Heart left ventricle (tissue), 16 donors: ENCODE measurements at regions not wholly inside any gene's neighbourhood (a gene's known extent, or its start where the extent isn't known, plus 50 kb on each side); places are given as distances from the start of the nearest gene placed in this dataset.

Experiments used
- ATAC-seq, 4 donors: fragments of 200-7000 bp; cut with Tn5 transposase; one replicate each; pipeline ENCODE4 v1.9.1; 2020 to 2022; ENCODE audit warnings: moderate library complexity in 4 of 4, mild to moderate bottlenecking in 3 of 4, moderate number of reproducible peaks in 1 of 4
- DNase-seq, 5 donors: peaks; one replicate each; pipeline ENCODE4 v3.0.0-alpha.2; 2020
- H3K27ac ChIP-seq, 12 donors: fragments of 200-600 bp; sonication (generic) in 4 of 12; one replicate each; pipeline versions ENCODE4 v1.5.0 to v1.8.0; 2016 to 2022; ENCODE audit warnings: mild to moderate bottlenecking in 2 of 12
- H3K27me3 ChIP-seq, 9 donors: fragments of 200-600 bp; sonication (generic) in 2 of 9; one replicate each; pipeline versions ENCODE4 v1.5.1 to v1.8.0; 2016 to 2022; ENCODE audit warnings: mild to moderate bottlenecking in 3 of 9
- H3K36me3 ChIP-seq, 9 donors: fragments of 200-600 bp; sonication (generic) in 2 of 9; one replicate each; pipeline versions ENCODE4 v1.5.0 to v1.8.0; 2018 to 2022; ENCODE audit warnings: mild to moderate bottlenecking in 2 of 9
- H3K4me1 ChIP-seq, 12 donors: fragments of 200-600 bp; sonication (generic) in 4 of 12; one replicate each; pipeline versions ENCODE4 v1.5.0 to v1.8.0; 2016 to 2022; ENCODE audit warnings: mild to moderate bottlenecking in 3 of 12
- H3K4me3 ChIP-seq, 12 donors: fragments of 200-600 bp; sonication (generic) in 4 of 12; one replicate each; pipeline versions ENCODE4 v1.5.0 to v1.8.0; 2017 to 2022; ENCODE audit warnings: mild to moderate bottlenecking in 9 of 12, moderate library complexity in 4 of 12
- H3K9me3 ChIP-seq, 12 donors: fragments of 200-600 bp; sonication (generic) in 4 of 12; one replicate each; pipeline versions ENCODE4 v1.5.0 to v1.8.0; 2016 to 2022; ENCODE audit warnings: mild to moderate bottlenecking in 1 of 12
- POLR2A ChIP-seq, 2 donors: fragments of 450-650 bp; IDR thresholded peaks; one replicate each; pipeline ENCODE4 v1.6.1; 2017; ENCODE audit warnings: antibody characterized with exemption in 2 of 2, mild to moderate bottlenecking in 2 of 2, moderate library complexity in 2 of 2
- WGBS, 4 donors: extraction: QIAGEN DNeasy Blood & Tissue Kit in 2 of 4; methylation state at CpG; one replicate each; pipeline versions ENCODE4 v1.1.5 to v1.1.7; 2013 to 2018; 5-methylcytosine and 5-hydroxymethylcytosine counted together
- intact Hi-C, 10 donors: fragments of 100-400 bp; cut with DNase I; formaldehyde crosslinking; loops; one replicate each; pipeline versions ENCODE4 v1.11.1 to v1.14.2; 2022
- TF ChIP-seq, protein P1 (sequence below), 12 donors: fragments of 200-600 bp; sonication (generic) in 4 of 12; IDR thresholded peaks; one replicate each; pipeline versions ENCODE4 v1.5.0 to v1.8.0; 2018 to 2022; ENCODE audit warnings: antibody characterized with exemption in 12 of 12, mild to moderate bottlenecking in 5 of 12
- donor health status: ischemic (EF 13 %, LVEDD 7.1; RV severe dilation, severe dysfunction).
- donor health status: healthy with polysubstance abuse.
- donor health status: DM: no; HTN: yes; CAD: no.
- donor health status: DM: no; HTN: no; CAD: no.
- donor health status: ischemic (EF 25% LVEDD 6.9; RV normal size, moderate dysfunction).
- donor health status: ischemic (EF 25% LVEDD 5.7; RV mildly dilated, moderate dysfunction).
- donor health status: healthy.
- donor health status: DM: yes; HTN: yes; CAD: no.
- donor health status: ischemic (EF 35%, LVEDD 5.7; RV mildly dilated, moderate dysfunction).
- donor health status: nonischemic (EF 11% LVEDD 7.7; RV severe dilation, severe dysfunction).
- donor health status: DM: yes; HTN: yes; CAD: no.
- donor health status: PGD.
- donor health status: ischemic (EF 29% LVEDD 5.4; RV normal size, mild dysfunction).
- donor health status: nonischemic (EF 23%, LVEDD 6.1; RV moderate dilation, normal function).

DNA sequence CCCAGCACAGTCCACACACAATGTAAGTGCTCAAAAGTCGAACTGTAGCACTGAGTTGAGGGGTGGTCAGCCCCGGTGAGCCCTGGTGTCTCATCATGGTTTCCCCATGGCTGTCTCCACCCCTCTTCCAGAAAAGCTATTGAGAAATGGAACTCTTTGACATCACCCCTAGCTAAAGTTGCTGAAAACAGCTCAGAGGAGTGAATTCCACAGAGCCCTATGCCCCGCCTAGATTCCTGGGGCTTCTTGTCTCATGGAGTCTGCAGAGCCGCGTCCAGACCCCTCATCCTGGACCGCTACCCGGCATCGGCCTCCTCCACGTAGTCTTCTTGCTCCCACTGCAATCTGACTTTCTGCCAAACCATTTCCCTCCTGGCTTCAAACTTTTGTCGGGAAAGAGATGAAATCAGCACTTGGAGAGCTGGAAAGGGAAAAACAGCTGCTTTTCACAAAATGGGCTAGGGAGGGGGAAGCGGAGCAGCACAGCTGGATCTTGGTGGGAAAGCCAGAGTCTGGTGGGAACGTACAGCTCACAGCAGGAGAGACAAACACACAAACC lies 132.2 kb downstream of the SNX5 start:
- no peak for TF ChIP-seq POLR2A (IDR thresholded peaks at IDR 0.05)
- TF ChIP-seq, protein P1, sequence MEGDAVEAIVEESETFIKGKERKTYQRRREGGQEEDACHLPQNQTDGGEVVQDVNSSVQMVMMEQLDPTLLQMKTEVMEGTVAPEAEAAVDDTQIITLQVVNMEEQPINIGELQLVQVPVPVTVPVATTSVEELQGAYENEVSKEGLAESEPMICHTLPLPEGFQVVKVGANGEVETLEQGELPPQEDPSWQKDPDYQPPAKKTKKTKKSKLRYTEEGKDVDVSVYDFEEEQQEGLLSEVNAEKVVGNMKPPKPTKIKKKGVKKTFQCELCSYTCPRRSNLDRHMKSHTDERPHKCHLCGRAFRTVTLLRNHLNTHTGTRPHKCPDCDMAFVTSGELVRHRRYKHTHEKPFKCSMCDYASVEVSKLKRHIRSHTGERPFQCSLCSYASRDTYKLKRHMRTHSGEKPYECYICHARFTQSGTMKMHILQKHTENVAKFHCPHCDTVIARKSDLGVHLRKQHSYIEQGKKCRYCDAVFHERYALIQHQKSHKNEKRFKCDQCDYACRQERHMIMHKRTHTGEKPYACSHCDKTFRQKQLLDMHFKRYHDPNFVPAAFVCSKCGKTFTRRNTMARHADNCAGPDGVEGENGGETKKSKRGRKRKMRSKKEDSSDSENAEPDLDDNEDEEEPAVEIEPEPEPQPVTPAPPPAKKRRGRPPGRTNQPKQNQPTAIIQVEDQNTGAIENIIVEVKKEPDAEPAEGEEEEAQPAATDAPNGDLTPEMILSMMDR (IDR thresholded peaks at IDR 0.05): no peak
- intact Hi-C loops: loop anchor here in 1 of 10 donors (5.0 kb wide), 1 partner anchor 61 kb away; no protein-coding TSS in a partner anchor
- ATAC-seq (peak; percentile 72 to 94 (median 91)), DNase-seq (peak; percentile 84 to 92 (median 86))
- H3K4me3 ChIP-seq: peak overlapping the region in 2 of 12 donors; percentile 19 to 22
- H3K4me1 ChIP-seq: peaks cover 0 to 38% (median 21%) of the 10 kb centered on the region in 12 donors
- 46 to 54% (median 53%) methylated on average over 12 of the region's 12 CpGs for WGBS, 4 donors
- H3K27me3 ChIP-seq: no peaks in the 10 kb centered on the region
- H3K9me3 ChIP-seq: peaks cover 0 to 5% (median 0%) of the 10 kb centered on the region in 12 donors
- no peaks in the 10 kb centered on the region for H3K36me3 ChIP-seq
- H3K27ac ChIP-seq: peak overlapping the region; percentile 39 to 96 (median 81)

DNA sequence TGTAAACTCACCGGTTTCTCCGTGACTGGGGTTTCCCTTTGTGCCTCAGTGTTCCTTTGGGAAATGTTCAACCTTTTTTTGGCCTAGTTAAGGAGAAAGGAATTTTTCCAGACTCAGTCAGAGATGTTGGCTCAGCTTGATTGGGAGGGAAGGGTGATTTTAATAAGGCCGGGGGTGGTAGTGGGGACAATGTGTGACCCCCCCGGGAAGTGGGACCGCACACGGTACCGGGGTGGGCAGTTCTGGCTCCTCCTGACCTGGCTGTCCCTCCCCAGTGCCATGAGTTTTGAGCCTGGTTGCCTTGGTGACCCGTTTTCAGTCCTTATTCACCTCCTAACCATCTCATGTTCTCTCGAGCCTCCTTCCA lies 132.7 kb downstream of the SNX5 start:
- Histone ChIP-seq H3K4me3 (peak overlapping the region in 1 of 12 donors; percentile 22), H3K9me3 (peaks cover 0 to 5% (median 0%) of the 10 kb centered on the region in 12 donors), H3K27ac (peak overlapping the region; percentile 36 to 96 (median 81)), H3K27me3 (no peaks in the 10 kb centered on the region), H3K36me3 (no peaks in the 10 kb centered on the region), H3K4me1 (peaks cover 0 to 34% (median 21%) of the 10 kb centered on the region in 12 donors)
- peak; percentile 3 to 63 (median 28) for ATAC-seq
- 62 to 76% (median 73%) methylated on average over 9 of the region's 9 CpGs for WGBS, 4 donors
- intact Hi-C loops: loop anchor here in 1 of 10 donors (5.0 kb wide), 1 partner anchor 61 kb away; no protein-coding TSS in a partner anchor
- TF ChIP-seq, protein P1 (IDR thresholded peaks at IDR 0.05): no peak
- no peak for DNase-seq

DNA sequence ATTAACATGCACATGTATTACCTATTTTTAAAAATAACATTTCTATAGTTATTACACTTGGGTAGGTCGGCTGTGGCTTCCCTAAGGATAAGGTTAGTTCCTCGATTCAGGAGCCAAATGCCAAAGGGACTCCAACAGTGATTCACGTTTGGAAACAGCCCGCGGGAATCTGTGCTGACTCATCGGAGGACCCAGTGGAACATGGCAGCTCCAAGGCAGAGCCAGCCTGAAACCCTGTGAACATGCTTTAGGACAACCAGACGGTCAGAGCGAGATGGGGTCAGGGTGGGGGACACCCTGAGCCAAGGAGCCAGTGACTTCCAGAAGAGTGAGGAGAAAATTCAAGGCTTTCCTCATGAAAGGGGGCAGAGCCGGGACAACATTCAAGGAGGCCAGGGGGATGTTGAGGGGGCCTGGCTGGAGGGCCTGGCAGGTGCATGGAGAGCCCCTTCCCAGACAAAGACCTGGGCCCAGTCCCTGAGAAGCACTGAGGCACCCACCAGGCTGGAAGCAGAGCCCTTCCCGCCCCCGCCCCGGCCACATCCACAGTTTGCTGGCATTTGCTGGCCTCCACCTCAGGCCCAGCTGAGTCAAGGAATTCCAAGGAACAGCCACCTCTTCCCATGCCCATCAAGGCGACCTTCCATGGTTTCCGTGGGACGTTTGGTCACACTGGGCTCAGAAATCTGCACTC lies 133.2 kb downstream of the SNX5 start:
- peak; percentile 44 to 72 (median 64) for ATAC-seq
- peak overlapping the region; percentile 36 to 96 (median 81) for H3K27ac ChIP-seq
- peaks cover 0 to 2% (median 0%) of the 10 kb centered on the region in 12 donors for H3K9me3 ChIP-seq
- H3K4me3 ChIP-seq: no peak overlapping the region
- peaks cover 0 to 34% (median 21%) of the 10 kb centered on the region in 12 donors for H3K4me1 ChIP-seq
- no peaks in the 10 kb centered on the region for H3K36me3 ChIP-seq
- intact Hi-C loops: loop anchor here in 1 of 10 donors (5.0 kb wide), 1 partner anchor 62 kb away; no protein-coding TSS in a partner anchor
- DNase-seq: peak in 3 of 5 donors; percentile 45 to 76 (median 74)
- TF ChIP-seq POLR2A (IDR thresholded peaks at IDR 0.05): no peak
- 49 to 69% (median 62%) methylated on average over 15 of the region's 15 CpGs for WGBS, 4 donors
- no peaks in the 10 kb centered on the region for H3K27me3 ChIP-seq

DNA sequence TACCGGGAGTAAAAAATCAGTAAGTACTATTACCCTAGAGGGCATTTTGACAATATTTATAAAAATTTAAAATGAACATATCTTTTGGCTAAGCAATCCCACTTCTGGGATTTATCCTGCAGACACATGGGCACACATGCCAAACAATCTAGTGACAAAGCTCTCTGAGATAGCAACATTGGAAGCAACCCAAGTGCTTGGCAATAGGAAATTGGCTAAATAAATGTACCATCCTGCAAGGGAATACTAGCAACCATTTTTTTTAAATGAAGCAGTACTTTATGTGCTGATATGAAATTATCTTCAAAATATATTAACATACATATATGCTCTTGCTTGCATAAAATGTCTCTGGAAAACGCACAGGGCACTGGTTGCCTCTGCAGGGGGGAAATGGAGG lies 133.8 kb downstream of the SNX5 start:
- H3K36me3 ChIP-seq: no peaks in the 10 kb centered on the region
- intact Hi-C loops: loop anchor here in 1 of 10 donors (5.0 kb wide), 1 partner anchor 62 kb away; no protein-coding TSS in a partner anchor
- H3K27me3 ChIP-seq: no peaks in the 10 kb centered on the region
- DNase-seq (no peak), ATAC-seq (no peak)
- peaks cover 0 to 34% (median 21%) of the 10 kb centered on the region in 12 donors for H3K4me1 ChIP-seq
- TF ChIP-seq, protein P1 (IDR thresholded peaks at IDR 0.05): no peak
- no peak for TF ChIP-seq POLR2A (IDR thresholded peaks at IDR 0.05)
- peak overlapping the region in 9 of 12 donors; percentile 23 to 96 (median 81) for H3K27ac ChIP-seq
- no peak overlapping the region for H3K4me3 ChIP-seq
- no peaks in the 10 kb centered on the region for H3K9me3 ChIP-seq
- 43 to 59% (median 50%) methylated on average over 2 of the region's 2 CpGs for WGBS, 4 donors
